CD4-positive, alpha-beta T cell (primary cell): ENCODE measurements at regions not wholly inside any gene's neighbourhood (a gene's known extent, or its start where the extent isn't known, plus 50 kb on each side); places are given as distances from the start of the nearest gene placed in this dataset.

Experiments used
- ATAC-seq: fragments of 200-7000 bp; cut with Tn5 transposase; one replicate; pipeline ENCODE4 v1.10.0; 2022; ENCODE audit warnings: mild to moderate bottlenecking; ENCODE audit not compliant: poor library complexity
- CTCF ChIA-PET: fragments of 350-600 bp; sonication (Branson Sonifier 250); formaldehyde crosslinking; loops from one replicate; lab custom pipeline; 2021; ENCODE audit warnings: antibody characterized with exemption, inconsistent platforms; lab: Charles Lee
- POLR2A ChIA-PET: fragments of 350-600 bp; sonication (Branson Sonifier 250); formaldehyde crosslinking; loops from one replicate; lab custom pipeline; 2021; ENCODE audit warnings: antibody characterized with exemption, inconsistent platforms; lab: Charles Lee
- DNase-seq, 14 experiments: peaks; one replicate each; pipeline ENCODE4 v3.0.0-alpha.2; 2013 to 2020; ENCODE audit warnings: mixed read lengths in 2 of 14
- H3K27ac ChIP-seq, 2 donors: one replicate each; pipeline versions ENCODE4 v1.5.1 to v1.7.0; 2013; ENCODE audit warnings: low read length in 2 of 2, low read depth in 1 of 2, mild to moderate bottlenecking in 1 of 2
- H3K27me3 ChIP-seq, 2 experiments: 1 replicate in 1 of 2; 2 replicates in 1 of 2; pipeline versions ENCODE4 v1.6.1 to v1.7.0; 2013; ENCODE audit warnings: low read length in 2 of 2, control low read depth in 1 of 2, mild to moderate bottlenecking in 1 of 2, moderate library complexity in 1 of 2; ENCODE audit not compliant: insufficient read depth in 2 of 2, control insufficient read depth in 1 of 2
- H3K36me3 ChIP-seq: one replicate; pipeline ENCODE4 v1.6.1; 2013; ENCODE audit warnings: low read length, control low read depth; ENCODE audit not compliant: insufficient read depth
- H3K4me1 ChIP-seq: one replicate; pipeline ENCODE4 v1.6.1; 2013; ENCODE audit warnings: low read length, control low read depth; ENCODE audit not compliant: insufficient read depth
- H3K4me3 ChIP-seq: one replicate; pipeline ENCODE4 v1.5.1; 2013; ENCODE audit warnings: mild to moderate bottlenecking, low read length, moderate library complexity
- H3K9me3 ChIP-seq, 2 experiments: 1 replicate in 1 of 2; 2 replicates in 1 of 2; pipeline versions ENCODE4 v1.6.1 to v1.7.0; 2013; ENCODE audit warnings: low read length in 2 of 2, mild to moderate bottlenecking in 2 of 2, control low read depth in 1 of 2, moderate library complexity in 1 of 2; ENCODE audit not compliant: control insufficient read depth in 1 of 2, insufficient read depth in 1 of 2
- H3K27ac Mint-ChIP-seq: one replicate; pipeline ENCODE4 v1.8.0; 2020; ENCODE audit warnings: mixed read lengths
- H3K27me3 Mint-ChIP-seq: one replicate; pipeline ENCODE4 v1.8.0; 2021; ENCODE audit warnings: mixed read lengths
- H3K36me3 Mint-ChIP-seq: one replicate; pipeline ENCODE4 v1.8.0; 2021; ENCODE audit warnings: low read depth, mixed read lengths
- H3K4me1 Mint-ChIP-seq: one replicate; pipeline ENCODE4 v1.8.0; 2021; ENCODE audit warnings: low read depth, mixed read lengths
- H3K4me3 Mint-ChIP-seq: one replicate; pipeline ENCODE4 v1.8.0; 2020; ENCODE audit warnings: mild to moderate bottlenecking, mixed read lengths
- H3K9me3 Mint-ChIP-seq: one replicate; pipeline ENCODE4 v1.8.0; 2020; ENCODE audit warnings: mixed read lengths
- intact Hi-C, 2 experiments: fragments of 100-400 bp; cut with DNase I in 1 of 2; cut with micrococcal nuclease in 1 of 2; formaldehyde crosslinking; loops; one replicate each; pipeline versions ENCODE4 v1.15.1 to v1.9.0; 2023 to 2025; cut with DNase I, micrococcal nuclease
- TF ChIP-seq, protein P1 (sequence below): fragments of 200-600 bp; IDR thresholded peaks from one replicate; pipeline ENCODE4 v1.8.0; 2022; ENCODE audit warnings: antibody characterized with exemption, mild to moderate bottlenecking

DNA sequence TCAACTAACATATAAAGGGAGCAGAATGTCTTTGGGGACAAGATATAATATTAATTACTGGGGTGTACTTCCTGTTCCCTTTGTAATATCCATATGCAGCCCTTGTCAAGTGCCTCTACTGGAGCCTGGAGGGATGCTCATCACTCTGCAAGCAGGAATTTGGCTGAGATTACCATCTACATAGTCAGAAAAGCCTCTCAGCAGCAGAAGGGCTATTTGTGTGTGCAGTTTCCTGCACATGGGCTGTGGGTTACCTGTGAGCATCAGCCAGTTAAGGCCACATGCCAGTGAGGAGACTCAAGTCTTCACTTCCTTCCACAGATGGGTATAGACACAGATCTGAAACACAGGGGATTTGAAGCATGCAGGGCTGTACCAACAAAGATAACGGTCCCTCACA, 278.1 kb upstream of the PLSCR5 start:
- H3K9me3 ChIP-seq = peaks cover 0 to 4% of the 10 kb centered on the region in 2 experiments
- TF ChIP-seq, protein P1, sequence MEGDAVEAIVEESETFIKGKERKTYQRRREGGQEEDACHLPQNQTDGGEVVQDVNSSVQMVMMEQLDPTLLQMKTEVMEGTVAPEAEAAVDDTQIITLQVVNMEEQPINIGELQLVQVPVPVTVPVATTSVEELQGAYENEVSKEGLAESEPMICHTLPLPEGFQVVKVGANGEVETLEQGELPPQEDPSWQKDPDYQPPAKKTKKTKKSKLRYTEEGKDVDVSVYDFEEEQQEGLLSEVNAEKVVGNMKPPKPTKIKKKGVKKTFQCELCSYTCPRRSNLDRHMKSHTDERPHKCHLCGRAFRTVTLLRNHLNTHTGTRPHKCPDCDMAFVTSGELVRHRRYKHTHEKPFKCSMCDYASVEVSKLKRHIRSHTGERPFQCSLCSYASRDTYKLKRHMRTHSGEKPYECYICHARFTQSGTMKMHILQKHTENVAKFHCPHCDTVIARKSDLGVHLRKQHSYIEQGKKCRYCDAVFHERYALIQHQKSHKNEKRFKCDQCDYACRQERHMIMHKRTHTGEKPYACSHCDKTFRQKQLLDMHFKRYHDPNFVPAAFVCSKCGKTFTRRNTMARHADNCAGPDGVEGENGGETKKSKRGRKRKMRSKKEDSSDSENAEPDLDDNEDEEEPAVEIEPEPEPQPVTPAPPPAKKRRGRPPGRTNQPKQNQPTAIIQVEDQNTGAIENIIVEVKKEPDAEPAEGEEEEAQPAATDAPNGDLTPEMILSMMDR = no peak
- no peak for ATAC-seq

DNA sequence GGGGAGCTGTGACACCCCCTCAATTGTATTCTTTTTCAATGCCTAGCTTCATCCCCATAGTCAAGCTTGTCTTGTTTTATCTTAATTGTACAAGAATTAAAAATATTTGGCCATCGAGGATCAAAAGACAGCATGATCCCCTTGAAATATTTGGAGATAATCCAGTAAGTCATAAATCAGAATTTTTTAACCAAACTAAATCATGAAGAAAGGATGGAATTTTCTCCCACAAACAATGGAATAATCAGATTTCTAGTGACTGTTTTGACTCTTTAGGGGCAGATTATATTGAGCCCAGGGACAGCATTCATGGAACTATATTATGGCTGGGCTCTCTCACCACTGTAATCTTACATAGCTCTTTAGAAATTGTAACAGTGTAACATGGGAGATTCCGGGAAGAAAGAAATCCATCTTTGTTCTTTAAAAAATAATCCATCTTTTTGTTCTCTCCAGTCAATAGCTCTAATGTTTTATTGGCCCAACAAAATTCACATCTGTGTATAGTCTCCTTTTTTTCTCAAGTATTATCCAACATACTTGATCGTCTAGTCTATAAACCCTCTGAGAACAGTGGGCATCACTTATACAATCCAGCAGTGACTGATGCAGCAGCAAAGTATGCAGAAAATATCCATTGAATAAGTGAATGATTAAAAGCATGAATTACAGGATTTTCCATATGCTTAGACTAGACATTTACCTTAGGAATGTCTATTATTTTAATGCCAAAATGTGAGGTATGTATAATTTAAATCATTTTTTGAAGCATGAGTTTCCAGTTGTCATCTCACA, 277.0 kb upstream of the PLSCR5 start:
- CTCF ChIA-PET = no interaction called here
- Histone ChIP-seq H3K4me1 (no peaks in the 10 kb centered on the region), H3K36me3 (no peaks in the 10 kb centered on the region), H3K27ac (no peak overlapping the region), H3K9me3 (peaks cover 0 to 4% of the 10 kb centered on the region in 2 experiments), H3K4me3 (no peak overlapping the region), H3K27me3 (no peaks in the 10 kb centered on the region)
- peaks cover 4% of the 10 kb centered on the region for H3K9me3 Mint-ChIP-seq
- H3K27me3 Mint-ChIP-seq = no peaks in the 10 kb centered on the region
- ATAC-seq (no peak), DNase-seq (no peak)
- H3K36me3 Mint-ChIP-seq = no peaks in the 10 kb centered on the region
- TF ChIP-seq, protein P1 = no peak
- no peaks in the 10 kb centered on the region for H3K4me1 Mint-ChIP-seq
- POLR2A ChIA-PET = no interaction called here
- no peak overlapping the region for H3K4me3 Mint-ChIP-seq
- intact Hi-C loops = no loop called here
- H3K27ac Mint-ChIP-seq = no peak overlapping the region

More for the DNA sequence above, 278.1 kb upstream of the PLSCR5 start:
- Mint-ChIP-seq H3K27ac (no peak overlapping the region), H3K36me3 (no peaks in the 10 kb centered on the region), H3K27me3 (no peaks in the 10 kb centered on the region), H3K4me3 (no peak overlapping the region), H3K9me3 (peaks cover 6% of the 10 kb centered on the region), H3K4me1 (no peaks in the 10 kb centered on the region)
- ChIA-PET POLR2A (no interaction called here), CTCF (no interaction called here)
- no peak for DNase-seq
- no peaks in the 10 kb centered on the region for H3K36me3 ChIP-seq
- H3K4me1 ChIP-seq = no peaks in the 10 kb centered on the region
- intact Hi-C loops = no loop called here
- H3K27ac ChIP-seq = no peak overlapping the region
- H3K27me3 ChIP-seq = no peaks in the 10 kb centered on the region
- no peak overlapping the region for H3K4me3 ChIP-seq

DNA sequence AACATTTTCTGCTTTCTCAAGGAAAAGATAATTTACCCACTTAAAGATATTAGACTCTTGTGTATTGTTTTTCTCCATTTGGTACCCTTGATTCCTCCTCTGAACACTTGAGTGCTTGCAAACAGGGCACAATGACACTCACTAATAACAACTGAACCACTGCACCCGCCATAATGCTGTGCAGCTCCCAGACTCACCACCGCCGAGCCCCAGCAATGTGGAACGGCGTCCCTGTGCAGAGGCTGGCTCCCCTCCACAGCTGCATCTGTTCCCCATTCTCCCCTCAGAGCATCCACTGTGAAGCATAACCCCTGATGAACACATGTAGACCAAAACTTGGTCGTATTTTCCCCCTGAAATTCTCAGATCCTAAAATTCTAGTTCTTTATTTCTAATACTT, 276.2 kb upstream of the PLSCR5 start:
- Mint-ChIP-seq H3K4me1 (no peaks in the 10 kb centered on the region), H3K4me3 (no peak overlapping the region), H3K36me3 (no peaks in the 10 kb centered on the region), H3K9me3 (peaks cover 4% of the 10 kb centered on the region), H3K27me3 (no peaks in the 10 kb centered on the region), H3K27ac (no peak overlapping the region)
- peaks cover 0 to 4% of the 10 kb centered on the region in 2 experiments for H3K9me3 ChIP-seq
- ChIA-PET POLR2A (no interaction called here), CTCF (no interaction called here)
- no peaks in the 10 kb centered on the region for H3K36me3 ChIP-seq
- no peak overlapping the region for H3K27ac ChIP-seq
- no peak overlapping the region for H3K4me3 ChIP-seq
- ATAC-seq (no peak), DNase-seq (no peak)
- TF ChIP-seq, protein P1 = no peak
- no peaks in the 10 kb centered on the region for H3K27me3 ChIP-seq
- H3K4me1 ChIP-seq = no peaks in the 10 kb centered on the region
- intact Hi-C loops = no loop called here
